ENCODE measurements at regions not wholly inside any gene's neighbourhood (a gene's known extent, or its start where the extent isn't known, plus 50 kb on each side); places are given as distances from the start of the nearest gene placed in this dataset.

GRCh38 chr3:20787005-20787404 is 601.0 kb upstream of the SGO1 start (continued):
- TF ChIP-seq BACH1 (IDR thresholded peaks at IDR 0.05; ENCODE audit: low read length) (no peak), ATF3 (IDR thresholded peaks at IDR 0.05; ENCODE audit: insufficient read depth, low read depth, low read length) (no peak), HDAC6 (IDR thresholded peaks at IDR 0.05; ENCODE audit: low read depth, low read length) (no peak)
